Inflammatory macrophage (primary cell): ENCODE measurements at regions not wholly inside any gene's neighbourhood (a gene's known extent, or its start where the extent isn't known, plus 50 kb on each side); places are given as distances from the start of the nearest gene placed in this dataset.
"Not testable (repeated sequence)": the region's sequence is repeated elsewhere in the genome, so short reads cannot be mapped to it uniquely, and the experiment has no call there.

ENCODE experiments used
- DNase-seq, 2 donors: peaks; one replicate each; pipeline ENCODE4 v3.0.0-alpha.2; 2020 to 2022

- DNase-seq = no peak
These were observed 703.8 kb upstream of the NR2F2 start for GRCh38 chr15:95626501-95627361.

- no peak for DNase-seq
These were observed 700.9 kb upstream of the NR2F2 start for GRCh38 chr15:95629503-95630168.

DNA sequence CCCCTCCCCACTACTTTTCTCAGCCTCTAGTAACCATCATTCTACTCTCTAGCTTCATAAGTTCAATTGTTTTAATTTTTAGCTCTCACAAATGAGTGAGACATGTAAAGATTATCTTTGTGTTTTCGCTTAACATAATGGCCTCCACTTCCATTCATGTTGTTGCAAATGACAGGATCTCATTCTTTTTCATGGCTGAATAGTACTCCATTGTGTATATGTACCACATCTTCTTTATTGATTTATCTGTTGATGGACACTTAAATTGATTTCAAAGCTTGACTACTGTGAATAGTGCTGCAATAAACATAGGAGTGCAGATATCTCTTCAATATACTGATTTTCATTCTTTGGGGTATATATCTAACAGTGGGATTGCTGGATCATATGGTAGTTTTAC lies 699.8 kb upstream of the NR2F2 start:
- no peak for DNase-seq

DNA sequence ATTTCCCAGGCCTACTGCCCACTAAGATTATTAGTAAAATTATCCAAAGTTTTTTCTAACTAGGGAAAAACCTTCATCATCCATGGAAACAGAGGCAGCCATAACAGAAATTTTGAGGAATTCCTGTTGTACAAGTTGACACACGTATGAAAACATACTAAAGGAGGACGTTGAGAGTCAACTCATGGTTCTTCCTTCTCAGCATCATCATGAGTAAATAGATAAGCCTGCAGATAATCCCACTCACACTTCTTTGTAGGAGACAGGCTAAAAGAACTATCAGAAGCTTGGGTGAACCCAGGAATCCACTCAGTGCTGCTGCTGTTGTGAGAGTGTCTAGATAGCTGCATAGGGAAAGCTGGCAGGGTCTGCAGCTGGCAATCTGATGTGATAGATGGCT lies 694.8 kb upstream of the NR2F2 start:
- DNase-seq = no peak

DNA sequence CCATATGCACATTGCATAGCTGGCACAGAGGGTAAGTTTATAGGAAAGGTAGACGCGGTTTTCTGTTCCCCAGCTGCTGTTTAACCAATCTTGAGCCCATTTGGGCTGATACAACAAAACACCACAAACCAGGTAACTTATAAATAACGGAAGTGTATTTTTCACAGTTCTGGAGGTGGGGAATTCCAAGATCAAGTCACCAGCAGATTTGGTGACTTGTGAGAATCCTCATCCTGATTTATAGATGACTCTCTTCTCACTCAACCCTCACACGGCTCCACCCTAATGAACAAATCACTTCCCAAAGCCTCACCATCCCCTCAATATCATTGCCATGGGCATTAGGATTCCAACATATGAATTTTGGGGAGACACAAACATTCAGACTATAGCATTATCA lies 694.4 kb upstream of the NR2F2 start:
- DNase-seq = no peak

DNA sequence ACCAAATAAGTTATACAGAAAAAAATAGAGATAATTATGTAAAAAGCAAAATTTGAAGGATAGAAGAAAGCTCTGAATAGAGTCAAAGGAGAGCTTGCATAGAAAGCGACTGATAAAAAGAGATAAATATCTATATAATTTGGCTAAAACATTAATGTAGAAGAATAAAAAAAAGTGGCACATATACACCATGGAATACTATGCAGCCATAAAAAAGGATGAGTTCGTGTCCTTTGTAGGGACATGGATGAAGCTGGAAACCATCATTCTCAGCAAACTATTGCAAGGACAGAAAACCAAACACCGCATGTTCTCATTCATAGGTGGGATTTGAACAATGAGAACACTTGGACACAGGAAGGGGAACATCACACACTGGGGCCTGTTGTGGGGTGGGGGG lies 693.3 kb upstream of the NR2F2 start:
- DNase-seq = not testable (repeated sequence)

DNA sequence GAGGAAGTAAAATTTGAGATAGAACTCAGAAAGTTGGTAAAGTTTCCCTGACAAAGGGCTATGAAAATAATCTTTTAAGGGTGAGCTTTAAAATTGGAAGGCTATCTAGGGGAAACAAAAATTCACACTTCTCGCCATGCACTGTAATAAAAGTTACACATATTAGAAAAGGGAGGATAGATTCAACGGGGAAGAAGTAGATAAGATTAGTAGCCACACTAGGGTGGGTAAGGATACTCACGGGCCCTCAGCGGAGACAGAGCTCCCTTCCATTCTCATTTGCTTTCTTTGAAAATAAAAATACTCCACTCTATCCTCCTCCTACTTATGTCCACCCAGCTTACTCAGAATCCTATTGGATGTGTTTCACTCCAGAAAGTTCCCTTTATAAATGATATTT lies 691.3 kb upstream of the NR2F2 start:
- DNase-seq = no peak

DNA sequence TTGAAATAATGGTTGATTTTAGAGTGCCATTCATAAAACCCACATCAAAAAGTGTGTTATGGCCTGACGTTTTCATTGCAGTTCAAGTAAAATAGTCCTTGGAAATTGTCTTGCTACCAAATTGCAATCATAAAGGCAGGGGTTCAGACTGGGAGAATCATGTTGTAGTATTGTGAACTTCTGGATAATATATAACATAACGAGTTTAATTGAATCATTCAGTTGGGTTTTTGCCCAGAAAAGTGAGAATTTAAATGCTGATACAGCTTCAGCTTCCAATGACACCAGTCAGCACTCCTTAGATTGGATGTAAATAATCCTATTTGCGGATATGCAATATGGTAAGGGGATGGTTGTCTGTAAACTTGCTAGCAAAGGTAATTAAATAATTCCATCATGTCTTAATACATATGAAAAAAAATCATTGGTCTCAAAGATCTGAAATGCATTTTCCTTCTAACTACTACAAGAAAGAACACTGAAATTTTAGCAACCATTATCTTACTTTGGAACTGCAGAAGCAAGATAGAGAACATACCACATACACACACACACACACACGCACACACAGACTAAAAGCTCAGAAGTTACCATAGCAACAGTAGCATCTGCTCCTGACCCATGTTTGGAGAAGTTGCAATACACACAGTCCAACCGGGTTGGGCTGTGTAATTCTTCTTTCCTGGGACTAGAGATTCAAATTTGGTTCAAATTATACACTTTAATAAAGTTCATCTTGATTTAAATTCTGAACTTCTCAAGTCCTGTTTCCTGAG lies 686.2 kb upstream of the NR2F2 start:
- no peak for DNase-seq

DNA sequence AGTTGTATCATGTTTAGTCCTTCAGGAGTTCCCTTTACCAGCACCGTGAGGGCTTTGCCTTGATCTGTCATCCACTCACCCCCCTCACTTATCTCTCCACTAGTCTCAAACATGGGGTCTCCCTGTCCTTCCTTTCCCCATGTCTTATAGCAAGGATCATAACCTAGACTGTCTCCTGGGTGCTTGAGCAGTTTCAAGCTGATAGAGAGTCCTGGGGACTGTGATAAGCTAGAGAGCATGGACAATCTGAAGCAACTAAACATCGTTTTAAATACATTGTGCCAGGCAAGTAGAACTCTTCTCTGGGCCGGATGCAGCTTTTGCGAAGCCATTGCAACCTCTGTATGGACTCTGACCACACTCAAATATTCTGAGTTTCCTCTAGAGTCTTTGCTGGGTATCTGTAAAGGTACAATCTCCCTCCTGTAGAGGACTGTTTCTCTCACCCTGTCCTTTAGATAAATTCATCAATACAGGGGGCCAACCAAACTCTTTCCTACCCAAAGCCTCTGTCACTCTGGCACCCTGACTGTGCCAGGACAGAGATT lies 684.6 kb upstream of the NR2F2 start:
- no peak for DNase-seq

DNA sequence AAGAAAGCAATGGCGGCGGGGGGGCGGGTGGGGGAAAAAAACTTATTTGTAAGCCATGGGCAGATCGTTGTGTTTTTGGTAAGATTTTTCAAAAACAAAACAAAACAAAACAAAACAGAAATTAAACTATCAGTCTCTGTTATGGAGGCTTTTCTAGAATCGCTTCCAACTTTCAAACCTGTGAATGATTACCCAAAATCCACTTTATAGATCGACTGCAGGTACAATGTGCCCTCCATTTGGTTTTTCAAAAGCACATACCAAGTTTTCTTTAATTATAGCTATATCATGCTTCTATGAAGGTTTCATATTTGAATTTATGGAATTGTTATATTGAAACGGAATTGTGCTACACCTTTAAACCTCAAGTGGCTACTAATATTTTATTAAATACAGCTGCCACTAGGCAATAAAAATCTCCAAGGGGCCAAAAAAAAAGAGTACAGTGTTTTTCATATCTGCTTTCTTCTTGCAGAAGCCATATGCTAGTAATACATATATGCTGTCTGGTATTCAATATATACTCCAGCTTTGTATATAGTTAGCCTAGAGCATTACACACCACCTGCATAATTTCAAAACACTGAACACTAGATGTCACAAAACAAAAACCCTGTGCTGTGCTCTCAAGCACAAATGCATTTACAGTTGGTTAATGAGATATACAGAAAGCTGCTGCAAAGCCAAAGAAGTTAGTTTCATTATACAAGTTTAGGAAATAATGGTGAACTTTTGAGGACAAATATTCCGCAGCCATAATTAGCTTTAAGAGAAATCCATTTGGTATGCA lies 683.8 kb upstream of the NR2F2 start:
- no peak for DNase-seq

GRCh38 chr15:95647531-95648277 lies 682.8 kb upstream of the NR2F2 start:
- DNase-seq = no peak

DNA sequence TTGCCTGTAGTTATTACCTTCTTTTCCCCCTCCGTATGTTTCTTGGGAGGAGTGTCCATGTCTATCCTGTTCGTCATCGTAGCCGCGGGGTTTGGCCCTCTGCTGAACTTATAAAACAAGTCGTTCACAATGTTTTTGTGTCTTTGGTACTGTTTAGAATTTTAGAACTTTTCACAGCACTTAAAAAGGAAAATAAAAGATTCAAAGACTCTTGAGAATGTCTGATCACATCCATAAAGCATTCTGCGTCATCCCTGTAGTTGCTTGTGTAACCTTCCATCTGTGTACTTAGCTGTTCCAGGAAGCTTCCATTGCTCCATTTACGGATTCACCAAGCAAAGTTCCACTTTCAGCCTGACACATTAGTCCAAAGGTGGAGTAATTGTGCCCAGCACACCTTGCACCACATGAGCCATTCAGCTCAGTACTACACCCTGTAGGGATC lies 677.1 kb upstream of the NR2F2 start:
- DNase-seq = no peak

DNA sequence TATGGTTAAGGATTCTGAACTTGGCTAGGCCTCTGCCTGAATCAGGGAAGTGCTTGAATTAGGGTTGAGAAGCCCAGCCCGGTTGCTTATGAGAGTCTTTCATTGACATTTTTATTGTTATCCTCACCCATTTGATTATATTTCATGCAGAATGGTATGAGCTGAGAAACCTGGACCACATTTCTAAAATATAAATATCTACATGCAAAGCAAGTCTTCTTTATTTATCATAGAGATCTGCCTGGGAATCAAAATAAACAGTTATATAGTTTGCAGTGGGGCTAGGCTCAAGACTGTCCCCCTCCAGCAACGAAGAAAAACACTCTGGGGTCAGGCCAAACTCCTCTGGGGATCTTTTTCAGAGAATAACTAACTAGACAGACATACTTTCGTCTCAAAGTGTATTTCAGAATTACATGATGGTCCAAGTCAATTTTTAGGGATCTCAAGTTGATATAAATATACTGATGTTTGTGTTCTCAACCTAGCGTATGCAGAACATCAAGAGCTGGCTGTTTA lies 675.4 kb upstream of the NR2F2 start:
- no peak for DNase-seq

- DNase-seq = no peak
These were observed 673.9 kb upstream of the NR2F2 start for GRCh38 chr15:95656595-95656994.

GRCh38 chr15:95658799-95659198 lies 671.7 kb upstream of the NR2F2 start:
- DNase-seq = no peak

DNA sequence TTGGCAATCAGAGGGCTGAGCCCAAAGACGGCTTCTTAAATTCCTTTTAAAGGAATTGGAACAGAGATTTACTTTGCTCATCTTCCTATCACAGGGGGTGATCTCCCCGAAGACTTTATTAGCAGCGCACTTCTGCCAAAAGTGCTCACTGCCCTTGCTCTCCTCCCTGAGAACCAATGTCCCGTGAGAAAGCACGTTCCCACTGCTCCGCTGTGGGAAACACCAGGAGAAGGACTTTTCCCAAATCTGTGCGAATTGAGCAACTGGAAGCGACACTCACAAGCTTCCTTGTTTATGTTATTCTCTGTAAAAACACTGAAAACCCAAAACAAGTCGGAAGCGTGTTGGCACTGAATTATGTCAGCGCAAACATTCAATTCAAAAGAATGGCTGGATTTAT lies 670.8 kb upstream of the NR2F2 start:
- DNase-seq = no peak

- DNase-seq = no peak
These were observed 667.9 kb upstream of the NR2F2 start for GRCh38 chr15:95662638-95663037.

DNA sequence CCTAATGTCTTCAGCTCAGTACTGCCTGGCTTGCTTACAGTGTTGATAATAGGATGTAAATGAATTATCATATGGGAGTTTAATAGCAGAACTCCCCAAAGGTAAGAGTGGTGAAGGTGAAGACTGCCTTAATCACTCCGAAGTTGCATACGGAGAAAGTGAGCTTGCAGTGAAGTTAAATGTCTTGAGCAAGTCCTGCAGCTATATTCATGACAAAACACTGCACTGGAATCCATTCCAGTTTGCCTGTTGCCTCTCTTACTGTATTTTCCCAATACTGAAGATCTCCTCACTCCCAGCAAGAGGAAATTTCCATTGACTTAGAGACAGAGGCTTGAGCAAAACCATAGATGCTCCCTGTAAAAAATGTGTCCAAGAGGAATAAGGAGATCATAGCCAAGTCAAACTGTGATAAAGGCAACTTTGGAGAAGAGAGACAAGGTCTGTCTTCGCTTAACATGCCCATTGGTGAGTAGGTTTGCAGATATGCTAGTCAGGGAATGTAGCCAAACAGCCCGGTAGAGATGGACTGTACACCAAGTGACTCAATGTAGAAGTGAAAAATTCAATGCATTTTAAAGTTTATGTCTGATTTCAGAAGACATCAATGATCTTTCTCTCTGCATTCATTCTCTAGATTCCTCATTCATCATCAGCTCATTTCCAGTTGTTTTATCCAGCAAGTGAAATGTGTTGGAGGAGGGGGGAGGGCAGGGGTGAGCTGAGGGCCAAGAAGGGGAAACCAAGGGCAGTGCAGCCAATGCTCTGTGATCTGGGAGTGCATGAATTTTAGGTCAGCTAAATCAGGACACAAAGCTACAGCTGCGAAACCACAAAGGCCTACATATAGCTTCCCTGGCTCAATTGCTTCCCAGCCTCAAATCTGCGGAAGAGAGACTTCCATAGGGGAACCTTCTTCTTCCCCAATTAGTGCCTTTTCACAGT lies 667.1 kb upstream of the NR2F2 start:
- DNase-seq = no peak

DNA sequence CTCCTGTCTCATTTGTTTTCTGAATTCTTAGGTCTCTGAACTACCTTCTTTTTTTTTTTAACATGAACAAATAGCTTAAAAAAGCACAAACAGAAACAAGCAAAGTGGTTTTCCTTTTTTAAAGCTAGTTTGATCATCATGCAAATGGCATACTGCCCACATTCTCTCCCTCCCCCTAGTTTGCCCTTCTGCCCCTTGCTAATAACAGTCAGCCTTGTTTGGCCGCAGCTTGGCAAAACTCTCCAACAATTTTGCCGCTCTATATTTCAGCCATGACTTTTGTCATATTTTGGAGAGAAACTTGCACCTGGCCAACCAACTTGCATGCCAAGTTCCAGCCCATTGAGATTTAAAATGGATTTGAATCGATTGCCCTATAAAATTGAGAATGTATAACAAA lies 666.0 kb upstream of the NR2F2 start:
- no peak for DNase-seq
